Upper lobe of right lung (tissue), 1 donor: ENCODE measurements at regions not wholly inside any gene's neighbourhood (a gene's known extent, or its start where the extent isn't known, plus 50 kb on each side); places are given as distances from the start of the nearest gene placed in this dataset.

Experiments
- ATAC-seq: fragments of 200-7000 bp; cut with Tn5 transposase; one replicate; pipeline ENCODE4 v1.9.1; 2020; ENCODE audit warnings: mild to moderate bottlenecking, moderate library complexity
- DNase-seq: peaks from one replicate; pipeline ENCODE4 v3.0.0-alpha.2; 2020
- H3K27ac ChIP-seq: fragments of 200-600 bp; one replicate; pipeline ENCODE4 v1.8.0; 2022
- H3K27me3 ChIP-seq: fragments of 200-600 bp; one replicate; pipeline ENCODE4 v1.8.0; 2022; ENCODE audit warnings: mild to moderate bottlenecking
- H3K36me3 ChIP-seq: fragments of 200-600 bp; one replicate; pipeline ENCODE4 v1.8.0; 2022
- H3K4me1 ChIP-seq: fragments of 200-600 bp; one replicate; pipeline ENCODE4 v1.8.0; 2022
- H3K4me3 ChIP-seq: fragments of 200-600 bp; one replicate; pipeline ENCODE4 v1.8.0; 2022; ENCODE audit warnings: mild to moderate bottlenecking
- H3K9me3 ChIP-seq: fragments of 200-600 bp; one replicate; pipeline ENCODE4 v1.8.0; 2022
- CTCF ChIP-seq: fragments of 200-600 bp; IDR thresholded peaks from one replicate; pipeline ENCODE4 v1.8.0; 2022; ENCODE audit warnings: antibody characterized with exemption
- intact Hi-C: fragments of 100-400 bp; cut with DNase I; formaldehyde crosslinking; loops from one replicate; pipeline ENCODE4 v1.11.0; 2022
- donor health status: DM: no; HTN: yes; CAD: no; lungs with severe emphysema.

- intact Hi-C loops: no loop called here
- Histone ChIP-seq H3K4me1 (no peaks in the 10 kb centered on the region), H3K27me3 (peaks cover 4% of the 10 kb centered on the region), H3K27ac (no peak overlapping the region), H3K4me3 (no peak overlapping the region), H3K36me3 (no peaks in the 10 kb centered on the region), H3K9me3 (peaks cover 5% of the 10 kb centered on the region)
- no peak for ATAC-seq
- DNase-seq: no peak
- TF ChIP-seq CTCF: no peak
Observed at GRCh38 chr22:48567213-48567975, 1260.3 kb downstream of the BRD1 start.

- Histone ChIP-seq H3K4me3 (no peak overlapping the region), H3K27me3 (no peaks in the 10 kb centered on the region), H3K9me3 (peaks cover 5% of the 10 kb centered on the region), H3K27ac (no peak overlapping the region), H3K4me1 (no peaks in the 10 kb centered on the region), H3K36me3 (no peaks in the 10 kb centered on the region)
- intact Hi-C loops: no loop called here
- TF ChIP-seq CTCF: no peak
- no peak for ATAC-seq
- DNase-seq: no peak
Observed at GRCh38 chr22:48566741-48567140, 1260.9 kb downstream of the BRD1 start.

GRCh38 chr22:48565901-48566501 lies 1261.7 kb downstream of the BRD1 start:
- no peak for TF ChIP-seq CTCF
- peaks cover 5% of the 10 kb centered on the region for H3K9me3 ChIP-seq
- no peaks in the 10 kb centered on the region for H3K36me3 ChIP-seq
- no peak overlapping the region for H3K4me3 ChIP-seq
- DNase-seq (no peak), ATAC-seq (no peak)
- H3K4me1 ChIP-seq: no peaks in the 10 kb centered on the region
- intact Hi-C loops: no loop called here
- H3K27me3 ChIP-seq: no peaks in the 10 kb centered on the region
- no peak overlapping the region for H3K27ac ChIP-seq

GRCh38 chr22:48564995-48565394 lies 1262.7 kb downstream of the BRD1 start:
- H3K9me3 ChIP-seq: no peaks in the 10 kb centered on the region
- no peak for DNase-seq
- H3K4me3 ChIP-seq: no peak overlapping the region
- no peaks in the 10 kb centered on the region for H3K4me1 ChIP-seq
- no peak for TF ChIP-seq CTCF
- no peak for ATAC-seq
- no peak overlapping the region for H3K27ac ChIP-seq
- no peaks in the 10 kb centered on the region for H3K36me3 ChIP-seq
- no peaks in the 10 kb centered on the region for H3K27me3 ChIP-seq
- intact Hi-C loops: no loop called here

GRCh38 chr22:48563966-48564330 lies 1263.7 kb downstream of the BRD1 start:
- DNase-seq (no peak), ATAC-seq (no peak)
- H3K27me3 ChIP-seq: no peaks in the 10 kb centered on the region
- no peak overlapping the region for H3K27ac ChIP-seq
- H3K36me3 ChIP-seq: no peaks in the 10 kb centered on the region
- no peaks in the 10 kb centered on the region for H3K4me1 ChIP-seq
- no peak overlapping the region for H3K4me3 ChIP-seq
- intact Hi-C loops: no loop called here
- no peaks in the 10 kb centered on the region for H3K9me3 ChIP-seq
- no peak for TF ChIP-seq CTCF
